Keratinocyte (primary cell): ENCODE measurements at regions not wholly inside any gene's neighbourhood (a gene's known extent, or its start where the extent isn't known, plus 50 kb on each side); places are given as distances from the start of the nearest gene placed in this dataset.

Experiments
- CTCF ChIP-seq, 3 experiments: IDR thresholded peaks in 1 of 3; conservative IDR thresholded peaks in 1 of 3; optimal IDR thresholded peaks in 1 of 3; 2 replicates in 2 of 3; 3 replicates in 1 of 3; pipeline versions ENCODE3 to v1.5.1; 2011; ENCODE audit warnings: low read length in 3 of 3, mild to moderate bottlenecking in 3 of 3, moderate library complexity in 2 of 3, control low read depth in 1 of 3, inconsistent platforms in 1 of 3; ENCODE audit not compliant: insufficient read depth in 2 of 3; ENCODE audit errors: extremely low read depth in 1 of 3
- EZH2 ChIP-seq: IDR thresholded peaks from one replicate; pipeline ENCODE4 v1.6.1; 2012; ENCODE audit warnings: inconsistent platforms, mild to moderate bottlenecking, low read length, moderate library complexity

- TF ChIP-seq CTCF (optimal IDR thresholded peaks at IDR 0.05 in 1 of 3, IDR thresholded peaks at IDR 0.05 in 1 of 3, conservative IDR thresholded peaks at IDR 0.05 in 1 of 3; ENCODE audit: extremely low read depth in 1 of 3, insufficient read depth in 2 of 3, low read length in 3 of 3) (no peak), EZH2 (no peak)
Measured at GRCh38 chr2:21346984-21347383, 223.2 kb downstream of the TDRD15 start.
